Stimulated activated naive CD4-positive, alpha-beta T cell treated with Interleukin-2 at 50 U/mL for 16 hours (primary cell): ENCODE measurements at regions not wholly inside any gene's neighbourhood (a gene's known extent, or its start where the extent isn't known, plus 50 kb on each side); places are given as distances from the start of the nearest gene placed in this dataset.
"Not testable (repeated sequence)": the region's sequence is repeated elsewhere in the genome, so short reads cannot be mapped to it uniquely, and the experiment has no call there.

ENCODE experiments used
- DNase-seq: peaks from one replicate; lab custom pipeline; 2025; lab: John Stamatoyannopoulos, UW

DNA sequence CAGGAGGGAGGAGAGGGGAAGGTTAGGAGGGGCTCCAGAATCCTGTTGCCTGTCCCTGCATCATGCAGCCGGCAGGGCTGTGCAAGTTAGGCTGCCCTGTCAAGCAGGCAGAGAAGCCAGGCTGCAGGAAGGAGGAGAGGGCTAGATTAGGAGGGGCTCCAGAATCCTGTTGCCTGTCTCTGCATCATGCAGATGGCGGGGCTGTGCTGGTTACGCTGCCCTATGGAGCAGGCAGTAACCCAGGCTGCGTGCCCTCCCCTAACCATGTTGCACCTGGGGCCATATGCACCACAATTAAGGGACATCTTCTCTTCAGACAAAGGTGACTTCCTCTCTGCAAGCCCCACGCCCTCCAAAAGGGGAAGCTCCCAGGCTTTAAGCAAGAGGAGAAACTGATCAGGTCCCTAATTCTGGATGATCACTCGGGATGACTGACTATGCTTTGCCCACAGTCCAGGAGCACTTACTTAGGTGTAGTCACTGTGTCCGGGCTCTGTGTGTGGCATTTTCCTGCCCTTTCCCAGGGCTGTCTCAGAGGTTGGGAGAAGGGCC, 457.4 kb downstream of the SETD4 start:
- DNase-seq = no peak

GRCh38 chr21:35601211-35601610, 459.1 kb downstream of the SETD4 start:
- DNase-seq = no peak

DNA sequence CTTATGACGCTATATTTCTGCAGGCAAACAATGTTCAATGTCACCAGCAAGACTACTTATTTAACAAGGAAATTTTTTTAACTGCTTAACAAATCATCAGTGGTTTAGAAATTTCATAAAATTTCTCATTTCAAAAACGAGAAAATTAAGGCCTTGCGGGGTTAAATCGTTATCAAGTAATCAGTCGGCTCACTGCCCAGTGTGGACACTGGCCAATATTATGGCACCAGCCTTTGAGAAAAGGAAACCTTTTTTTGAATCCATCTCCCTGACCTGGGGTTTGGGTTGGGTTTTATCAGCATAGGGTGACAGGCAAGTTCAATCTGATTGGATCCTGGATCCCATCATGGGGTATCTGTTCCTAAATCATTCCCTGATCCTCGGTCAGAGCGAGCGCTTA, 461.2 kb downstream of the SETD4 start:
- no peak for DNase-seq

DNA sequence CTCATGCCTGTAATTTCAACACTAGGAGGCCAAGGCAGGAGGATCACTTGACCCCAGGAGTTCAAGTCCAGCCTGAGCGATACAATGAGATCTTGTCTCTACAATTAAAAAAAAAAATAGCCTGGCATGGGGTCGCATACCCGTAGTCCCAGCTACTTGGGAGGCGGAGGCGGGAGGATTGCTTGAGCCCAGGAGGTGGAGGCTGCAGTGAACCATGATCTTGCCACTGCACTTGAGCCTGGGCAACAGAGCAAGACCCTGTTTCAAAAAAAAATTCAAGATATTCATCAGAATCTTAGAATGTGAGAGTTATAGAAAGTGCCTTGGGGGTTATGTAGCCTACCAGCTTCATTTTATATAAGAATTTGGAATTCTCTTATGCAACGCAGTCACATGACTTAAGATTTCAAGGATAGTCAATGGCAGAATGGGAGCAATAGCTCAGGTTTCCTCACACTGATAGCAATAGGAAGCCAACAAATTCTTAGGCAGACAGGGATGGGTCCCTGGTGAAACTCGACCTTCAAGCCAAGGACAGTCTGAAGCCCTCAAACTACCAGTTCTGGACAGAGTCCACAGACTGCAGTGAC, 462.5 kb downstream of the SETD4 start:
- no peak for DNase-seq

GRCh38 chr21:35594905-35595304, 465.4 kb downstream of the SETD4 start:
- DNase-seq = no peak

DNA sequence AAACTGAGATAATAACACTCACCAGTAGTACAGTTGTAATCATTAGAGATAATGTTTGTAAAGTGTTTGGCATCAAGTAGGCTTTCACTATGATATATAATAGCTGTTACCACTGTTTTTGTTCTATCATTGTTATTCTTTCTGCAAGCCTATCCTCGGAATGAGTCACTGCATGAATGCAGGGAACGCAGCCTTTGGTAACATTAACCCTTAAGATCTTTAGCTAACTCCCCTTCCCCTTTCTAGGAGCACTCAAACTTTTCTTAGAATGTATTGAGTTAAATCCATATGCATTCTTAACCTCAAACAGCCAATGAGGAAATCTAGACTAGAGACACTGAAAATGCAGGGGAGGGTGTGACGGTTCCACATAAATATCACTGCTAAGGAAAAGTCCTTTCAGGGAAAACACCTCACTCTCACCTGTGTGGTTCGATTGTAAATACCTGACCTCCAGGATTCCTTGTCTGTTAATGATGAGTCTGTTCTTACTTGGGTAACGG, 467.3 kb downstream of the SETD4 start:
- no peak for DNase-seq

DNA sequence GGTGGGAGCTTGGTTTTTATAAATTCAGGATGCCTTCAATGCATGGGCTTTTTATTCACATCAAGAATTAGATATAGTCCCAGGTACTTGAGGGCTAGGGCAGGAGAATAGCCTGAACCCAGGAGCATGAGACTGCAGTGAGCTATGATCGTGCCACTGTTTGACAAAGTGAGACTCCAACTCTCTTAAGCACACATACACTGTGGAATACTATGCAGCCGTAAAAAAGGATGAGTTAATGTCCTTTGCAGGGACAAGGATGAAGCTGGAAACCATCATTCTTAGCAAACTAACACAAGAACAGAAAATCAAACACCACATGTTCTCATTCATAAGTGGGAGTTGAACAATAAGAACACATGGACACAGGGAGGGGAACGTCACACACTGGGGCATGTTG, 470.0 kb downstream of the SETD4 start:
- not testable (repeated sequence) for DNase-seq

DNA sequence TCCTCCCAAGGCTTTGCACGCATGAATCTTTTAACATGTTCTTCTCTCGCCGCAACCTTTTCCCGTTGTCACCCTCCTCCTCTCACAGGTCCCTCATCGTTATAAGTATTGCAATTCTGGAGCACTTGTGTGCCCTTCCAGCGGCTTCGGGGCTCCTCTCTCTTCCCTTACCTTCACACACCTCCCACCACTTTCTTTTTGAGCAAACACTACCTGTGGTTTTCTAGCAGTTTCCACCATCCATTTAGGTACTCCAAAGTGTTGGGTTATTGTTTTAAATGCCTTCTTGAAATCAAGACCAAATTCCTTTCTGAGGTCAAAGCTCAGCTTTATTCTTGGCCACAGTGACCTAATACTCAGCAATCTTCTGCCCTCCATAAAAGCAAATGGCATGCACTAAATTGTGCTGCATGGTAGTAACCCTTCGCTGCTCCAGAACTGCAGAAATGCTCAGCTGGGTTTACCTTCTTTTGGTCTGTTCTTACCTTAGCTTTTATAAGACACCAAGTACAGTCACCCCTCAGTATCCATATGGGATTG, 472.4 kb downstream of the SETD4 start:
- DNase-seq = no peak

DNA sequence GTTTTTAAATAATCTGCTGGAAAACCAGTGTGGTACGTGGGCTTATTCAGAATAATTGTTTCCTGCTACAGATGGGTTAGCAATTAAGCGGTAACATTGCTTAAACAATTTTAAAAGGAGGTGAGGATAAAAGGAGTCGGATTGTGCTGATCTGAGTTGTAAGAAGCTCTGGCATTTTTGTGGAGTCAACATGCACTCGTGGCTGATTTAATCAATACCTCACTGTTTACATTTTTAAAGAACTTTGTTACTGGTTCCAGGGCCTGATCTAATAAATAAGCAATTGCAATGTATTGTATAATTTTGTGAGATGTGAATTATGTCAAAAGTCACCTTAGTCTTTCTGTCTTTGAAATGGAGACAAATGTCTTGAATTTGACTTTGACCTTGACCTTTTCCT, 474.0 kb downstream of the SETD4 start:
- DNase-seq = no peak

GRCh38 chr21:35585878-35586277, 474.4 kb downstream of the SETD4 start:
- DNase-seq = no peak

- no peak for DNase-seq
Measured at GRCh38 chr21:35585155-35585554, 475.2 kb downstream of the SETD4 start.

- no peak for DNase-seq
Measured at GRCh38 chr21:35583566-35584216, 476.6 kb downstream of the SETD4 start.

- DNase-seq = no peak
Measured at GRCh38 chr21:35582731-35583130, 477.6 kb downstream of the SETD4 start.

GRCh38 chr21:35581640-35582039, 478.7 kb downstream of the SETD4 start:
- DNase-seq = no peak

DNA sequence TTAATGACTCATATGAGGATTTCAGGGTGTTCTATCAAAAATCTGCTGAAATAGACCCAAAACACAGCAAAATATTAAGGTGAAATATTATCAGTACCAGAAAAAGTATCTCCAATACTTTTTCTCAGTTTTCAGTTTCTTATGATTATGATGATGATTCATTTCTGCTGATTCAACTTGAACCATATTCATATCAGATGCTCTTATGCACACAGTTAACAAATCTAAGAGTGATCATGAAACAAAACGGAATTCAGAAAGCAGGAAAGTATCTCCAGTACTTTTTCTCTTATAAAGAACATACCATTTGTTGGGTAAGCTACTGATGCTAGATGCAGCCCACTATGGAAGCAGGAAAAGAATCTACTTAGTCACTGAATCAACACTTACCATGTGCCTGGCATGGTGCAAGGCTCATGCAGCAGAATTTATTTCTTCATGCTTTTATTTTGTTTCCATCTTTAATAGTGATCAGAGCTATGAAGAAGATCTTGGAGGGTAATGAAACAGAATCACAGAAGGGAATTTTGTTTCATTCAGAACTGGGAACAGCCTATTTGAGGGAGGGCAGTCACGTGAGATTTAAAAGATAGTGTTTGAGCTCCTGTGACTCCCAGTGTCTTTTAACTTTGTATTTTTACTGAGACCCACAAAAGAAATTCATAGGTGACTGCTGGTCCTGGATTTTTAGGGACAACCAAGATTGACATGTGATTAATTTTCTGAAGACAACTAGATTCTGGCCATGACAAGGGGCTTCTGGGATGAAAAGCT, 480.6 kb downstream of the SETD4 start:
- no peak for DNase-seq

DNA sequence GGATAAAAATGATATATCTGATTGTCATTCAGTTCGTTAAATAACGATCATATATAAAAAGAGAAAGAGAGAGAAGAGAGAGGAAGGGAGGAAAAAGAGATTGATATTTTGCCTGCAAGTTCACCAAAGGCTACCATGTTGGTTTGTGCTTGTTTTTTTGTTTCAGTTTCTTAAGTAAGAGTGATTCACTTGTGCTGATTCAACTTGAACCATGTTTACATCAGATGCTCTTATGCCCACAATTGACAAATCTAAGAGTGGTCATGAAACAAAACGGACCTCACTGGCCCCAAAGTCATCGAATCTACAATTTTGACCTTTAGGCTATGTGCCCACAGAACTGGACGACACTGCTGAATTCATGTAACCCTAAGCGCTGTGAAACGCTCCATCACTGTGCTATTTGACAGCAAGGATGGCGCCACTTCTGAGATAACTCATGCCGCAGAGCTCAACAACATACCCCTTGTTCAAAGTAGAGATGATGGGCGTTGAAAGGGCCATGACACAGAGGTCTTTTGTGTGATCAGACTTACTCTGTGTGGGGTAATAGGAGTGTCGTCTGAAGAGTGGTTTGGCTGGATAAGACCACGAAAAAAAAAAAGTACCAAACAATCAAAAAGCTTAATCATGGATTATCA, 481.4 kb downstream of the SETD4 start:
- peak; percentile 8 for DNase-seq

GRCh38 chr21:35578347-35578782, 482.0 kb downstream of the SETD4 start:
- no peak for DNase-seq

DNA sequence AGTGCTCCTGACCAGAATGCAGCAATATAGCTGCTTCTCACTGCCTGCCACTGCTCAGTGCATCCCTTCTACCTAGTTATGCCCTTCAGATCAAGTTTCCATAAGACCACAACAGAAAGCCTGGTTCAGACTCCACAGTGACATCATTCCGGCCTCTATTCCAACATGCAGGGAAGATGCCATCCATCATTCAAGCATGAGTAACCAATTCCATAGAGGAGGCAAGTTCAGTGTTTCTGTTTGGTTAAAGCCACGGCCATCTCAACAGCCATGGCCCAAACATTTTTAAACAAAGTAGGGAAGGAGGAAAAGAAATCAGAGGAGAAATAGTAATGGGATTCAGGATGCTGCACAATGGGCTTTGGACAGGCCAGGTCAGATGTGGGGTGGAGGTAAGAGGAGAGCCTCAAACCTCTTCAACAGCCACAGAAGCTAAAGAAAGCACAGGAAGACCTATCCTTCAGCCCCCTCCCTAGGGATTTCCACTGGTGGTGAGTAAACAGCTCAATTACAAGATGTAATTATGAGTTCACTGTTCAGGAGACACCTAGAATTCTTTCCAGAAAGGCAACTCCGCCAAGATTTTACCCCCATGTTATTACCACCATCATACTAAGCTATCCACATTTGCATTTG, 484.9 kb downstream of the SETD4 start:
- no peak for DNase-seq

GRCh38 chr21:35573472-35574374, 486.6 kb downstream of the SETD4 start:
- no peak for DNase-seq

GRCh38 chr21:35571910-35572309, 488.4 kb downstream of the SETD4 start:
- DNase-seq = no peak
